ENCODE measurements at regions not wholly inside any gene's neighbourhood (a gene's known extent, or its start where the extent isn't known, plus 50 kb on each side); places are given as distances from the start of the nearest gene placed in this dataset.

DNA sequence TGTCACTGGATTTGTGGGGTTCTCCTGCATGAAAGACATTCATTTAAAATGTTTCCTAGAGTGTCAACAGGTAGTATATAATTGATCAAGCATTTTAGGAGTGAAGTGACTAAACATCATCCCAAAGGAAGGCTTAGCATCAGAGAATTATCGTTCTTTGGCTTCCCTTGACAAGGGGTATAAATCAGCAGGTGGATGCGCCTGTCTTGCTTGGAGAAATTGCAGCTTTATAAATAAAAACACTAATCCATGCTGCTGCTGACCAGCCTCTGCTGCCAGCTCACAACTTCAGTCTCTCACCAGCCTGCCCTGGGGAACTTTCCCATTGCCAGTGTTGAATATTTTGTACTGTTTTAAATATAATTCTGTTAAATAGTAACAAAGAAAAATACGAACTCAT, 1184.7 kb upstream of the TENM4 start:
- no peak for DNase-seq

DNA sequence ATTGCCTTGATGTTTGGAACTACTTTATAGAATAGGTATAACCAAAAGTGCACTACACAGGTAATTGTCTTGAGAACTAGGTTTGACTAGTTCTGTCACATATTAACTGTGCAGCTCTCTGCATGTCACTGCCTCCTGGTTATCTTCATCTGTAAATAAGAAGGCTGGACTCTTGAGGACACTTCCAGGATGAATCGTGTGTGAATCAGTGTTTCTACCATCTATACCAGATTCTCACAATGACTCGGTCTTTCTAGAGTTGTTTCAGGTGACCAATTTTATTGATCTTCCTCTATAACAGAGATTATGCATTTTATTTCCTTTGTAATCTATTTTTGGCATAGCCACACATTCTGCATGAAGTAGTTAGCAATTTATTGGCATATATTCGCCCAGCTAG, 1181.0 kb upstream of the TENM4 start:
- DNase-seq: no peak

DNA sequence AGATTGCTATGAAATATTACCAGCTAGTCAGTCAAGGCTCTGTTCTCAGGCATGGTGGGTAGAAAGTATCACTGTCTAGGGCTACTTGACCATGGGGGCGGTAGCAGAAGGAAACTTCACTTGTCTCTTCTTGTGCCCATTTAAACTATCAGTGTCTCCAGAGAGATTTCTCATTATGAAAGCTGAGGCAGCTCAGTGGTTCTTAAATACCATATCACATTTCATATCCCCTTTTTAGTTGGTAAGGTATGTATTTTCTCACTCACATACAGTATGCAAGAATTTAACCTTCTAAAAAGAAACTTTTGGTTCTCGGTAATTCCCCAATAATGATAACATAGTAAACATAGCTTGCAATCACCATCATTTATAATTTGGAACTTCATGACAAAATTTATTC, 1180.0 kb upstream of the TENM4 start:
- DNase-seq: no peak

DNA sequence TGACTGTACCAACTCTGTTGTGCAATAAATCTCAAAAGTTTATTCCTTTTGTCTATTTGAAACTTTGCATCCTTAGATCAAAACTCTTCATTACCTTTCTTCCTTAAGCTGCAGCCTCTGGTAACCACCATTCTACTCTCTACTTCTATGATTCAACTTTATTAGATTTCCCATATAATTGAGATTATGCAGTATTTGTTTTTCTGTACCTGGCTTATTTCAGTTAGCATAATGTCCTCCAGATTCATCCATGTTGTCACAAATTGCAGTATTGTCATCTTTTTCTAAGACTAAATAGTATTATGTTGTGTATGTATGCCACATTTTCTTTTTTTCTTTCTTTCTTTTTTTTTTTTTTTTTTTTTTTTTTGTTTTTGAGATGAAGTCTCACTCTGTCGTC, 1176.3 kb upstream of the TENM4 start:
- no peak for DNase-seq

DNA sequence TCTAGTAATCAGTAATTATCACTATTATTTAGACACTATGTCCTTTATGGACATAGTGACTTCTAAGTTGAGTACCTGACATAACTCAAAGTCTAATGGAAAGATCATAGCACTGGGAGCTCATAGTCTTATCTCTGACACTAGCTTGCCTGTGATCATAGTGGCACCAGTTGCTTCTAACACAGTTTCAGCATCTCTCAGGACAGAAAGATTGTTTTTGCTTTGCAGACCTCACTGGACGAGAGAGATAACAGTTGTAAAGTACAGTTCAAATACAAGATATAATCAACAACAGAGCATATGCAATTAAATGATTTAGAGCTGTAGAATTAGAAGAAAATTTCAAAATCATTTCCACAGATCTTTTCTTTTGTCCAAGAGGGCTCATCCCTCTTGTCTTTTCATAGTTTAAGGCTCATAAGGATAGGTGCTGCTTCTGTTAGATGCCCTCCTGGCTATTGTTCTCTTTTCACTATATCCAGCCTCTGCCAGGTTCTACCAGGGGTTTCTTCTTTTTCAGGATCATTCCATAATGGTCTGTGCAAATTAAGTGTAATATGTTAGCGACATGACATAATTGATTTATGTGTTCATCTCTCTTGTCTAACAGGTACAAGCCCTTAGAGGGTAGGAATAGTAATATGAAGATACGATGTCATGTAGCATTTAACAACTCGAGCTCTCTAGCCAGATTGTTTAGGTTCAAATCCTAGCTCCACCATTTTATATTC, 1175.4 kb upstream of the TENM4 start:
- DNase-seq: no peak

DNA sequence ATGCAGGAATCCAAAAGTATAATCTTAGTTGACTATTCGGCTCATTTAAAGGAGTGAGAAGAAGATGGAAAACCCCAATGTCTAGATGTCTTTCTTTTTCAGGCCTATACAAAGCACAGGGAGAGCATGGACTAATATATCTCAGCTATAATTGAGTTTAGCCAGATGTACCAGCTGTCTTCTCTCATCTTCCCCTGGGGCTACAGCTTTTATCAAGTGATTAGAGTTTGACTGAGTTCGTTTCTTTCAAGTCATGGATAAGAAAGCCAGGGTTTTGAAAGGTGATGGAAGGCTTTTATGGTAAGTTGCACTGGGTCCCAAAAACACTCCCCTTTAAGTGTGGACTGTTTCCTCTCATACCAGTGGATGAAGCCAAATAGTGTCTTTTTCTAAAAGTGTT, 1172.8 kb upstream of the TENM4 start:
- DNase-seq: no peak

DNA sequence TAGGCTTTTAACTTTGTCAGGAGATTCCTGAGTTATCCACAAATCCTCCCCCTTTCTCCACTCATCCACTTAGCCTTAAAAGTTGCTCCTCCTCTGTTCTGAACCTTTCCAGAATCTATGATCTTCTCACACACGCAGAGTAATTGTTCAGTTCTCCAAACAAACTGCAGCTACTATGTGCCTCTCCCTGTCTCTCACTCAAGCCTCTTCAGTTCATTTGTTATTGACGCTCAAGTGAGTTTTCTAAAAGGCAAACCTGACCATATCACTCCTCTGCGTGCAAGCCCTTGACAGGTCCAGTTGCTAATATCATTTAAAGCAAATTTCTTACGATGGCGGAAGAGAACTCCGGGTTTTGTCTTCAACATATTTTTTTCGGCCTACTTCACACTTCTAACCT, 1169.7 kb upstream of the TENM4 start:
- no peak for DNase-seq

DNA sequence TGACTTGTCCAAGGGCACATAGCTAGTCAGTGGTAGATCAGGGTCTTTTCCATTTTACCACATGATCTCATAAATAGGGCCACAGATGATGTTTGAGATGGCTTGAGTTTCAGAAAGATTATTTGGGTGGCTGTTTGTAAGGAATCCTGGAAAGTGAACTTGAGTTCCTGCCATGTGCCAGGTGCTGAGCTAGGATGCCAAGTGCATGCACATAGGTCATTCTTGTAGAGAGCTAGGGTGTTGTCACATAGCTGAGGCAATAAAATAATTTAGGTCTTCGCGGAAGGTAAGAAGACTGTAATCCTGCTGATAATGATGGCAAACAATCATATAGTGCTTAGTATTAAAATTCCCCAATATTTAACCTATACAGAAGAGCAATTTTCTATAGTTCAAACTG, 1162.6 kb upstream of the TENM4 start:
- no peak for DNase-seq

DNA sequence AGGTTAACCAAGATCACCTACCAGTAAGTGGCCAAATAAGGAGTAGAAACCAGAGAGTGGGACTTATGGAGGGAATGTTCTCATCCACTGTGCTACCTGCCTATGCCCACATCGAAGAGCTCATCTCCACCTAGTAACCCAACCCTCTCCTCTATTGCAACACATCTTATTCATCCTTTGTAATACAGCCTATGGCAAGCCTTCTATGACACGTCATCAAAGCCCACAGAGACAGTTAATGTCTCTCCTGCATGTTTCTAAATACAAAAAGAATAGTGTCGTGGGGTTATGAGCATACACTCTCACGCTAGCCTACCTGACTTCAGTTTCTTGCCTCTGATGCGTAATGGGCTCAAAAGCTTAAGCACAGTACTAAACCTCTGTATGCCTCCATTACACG, 1158.1 kb upstream of the TENM4 start:
- no peak for DNase-seq

DNA sequence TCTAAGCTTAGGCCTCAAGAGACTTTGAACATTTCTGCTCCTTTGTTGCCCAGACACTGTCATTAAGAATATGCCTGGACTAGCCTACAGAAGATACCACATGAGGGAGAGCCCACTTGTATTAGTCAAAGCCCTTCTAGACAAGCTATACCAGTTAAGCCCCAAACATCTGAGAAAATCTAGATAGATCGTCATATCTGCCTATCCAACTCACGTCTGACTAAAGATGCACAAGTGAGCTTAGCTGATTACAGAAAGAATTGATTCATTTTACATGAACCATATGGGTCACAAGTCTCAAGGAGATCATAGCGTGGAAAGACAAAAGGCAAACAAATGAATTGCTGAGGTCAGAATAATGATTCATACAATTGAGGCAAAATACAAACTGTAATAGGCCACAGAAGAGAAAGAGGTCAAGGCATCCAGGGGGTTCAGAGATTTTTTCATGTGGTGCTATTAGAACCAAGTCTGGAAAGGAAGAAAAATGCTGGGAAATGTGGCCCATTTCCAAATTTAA, 1155.5 kb upstream of the TENM4 start:
- no peak for DNase-seq

DNA sequence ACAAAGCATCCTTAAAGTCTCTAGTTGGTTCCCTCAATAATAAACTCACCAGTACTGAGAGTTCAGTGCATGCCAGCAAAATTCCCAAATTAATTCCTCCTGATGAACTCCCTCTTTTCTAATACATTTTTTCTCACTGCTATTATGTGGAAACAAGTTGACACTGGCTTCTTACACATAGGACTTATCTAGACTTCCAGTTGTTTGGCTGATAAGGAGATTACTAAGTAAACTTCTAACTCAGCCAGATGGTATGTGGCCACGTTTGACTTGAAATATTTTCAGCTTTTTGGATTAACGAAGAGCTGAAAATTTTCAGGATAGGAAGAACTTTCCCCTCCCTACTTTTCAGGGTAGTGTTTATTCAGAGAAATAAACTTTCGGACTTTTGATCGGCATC, 1154.2 kb upstream of the TENM4 start:
- no peak for DNase-seq

DNA sequence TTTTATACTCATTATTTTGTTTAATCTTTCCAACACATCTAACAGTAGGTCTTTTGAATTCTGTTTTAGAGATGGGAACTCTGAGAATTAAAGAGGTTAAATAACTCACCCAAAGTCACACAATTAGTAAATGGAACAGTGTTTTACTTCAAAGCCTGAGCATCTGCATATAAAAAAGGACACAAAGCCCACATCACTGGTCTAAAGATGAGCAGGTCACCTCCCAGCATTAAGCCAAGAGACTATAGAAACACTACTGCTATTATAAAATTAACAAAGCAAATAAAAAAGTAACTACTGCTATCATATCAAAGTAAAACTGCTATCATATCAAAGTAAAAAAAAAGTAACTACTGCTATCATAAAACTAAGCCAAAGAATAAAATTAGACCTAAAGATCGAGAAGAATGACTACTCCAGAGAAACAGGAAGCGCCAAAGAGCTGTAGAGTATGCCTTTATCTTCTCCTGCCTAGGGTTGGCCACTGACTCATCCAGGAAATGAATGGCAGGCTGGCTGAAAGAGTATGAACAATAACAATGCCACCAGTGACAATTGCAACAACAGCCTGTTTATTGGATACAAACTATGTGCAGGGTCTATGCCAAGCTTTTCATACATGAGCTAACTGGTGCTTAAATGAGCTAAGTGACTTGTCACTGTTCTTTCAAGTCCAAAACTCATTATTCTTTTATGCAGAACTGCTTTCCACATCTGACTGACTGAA, 1153.0 kb upstream of the TENM4 start:
- no peak for DNase-seq

DNA sequence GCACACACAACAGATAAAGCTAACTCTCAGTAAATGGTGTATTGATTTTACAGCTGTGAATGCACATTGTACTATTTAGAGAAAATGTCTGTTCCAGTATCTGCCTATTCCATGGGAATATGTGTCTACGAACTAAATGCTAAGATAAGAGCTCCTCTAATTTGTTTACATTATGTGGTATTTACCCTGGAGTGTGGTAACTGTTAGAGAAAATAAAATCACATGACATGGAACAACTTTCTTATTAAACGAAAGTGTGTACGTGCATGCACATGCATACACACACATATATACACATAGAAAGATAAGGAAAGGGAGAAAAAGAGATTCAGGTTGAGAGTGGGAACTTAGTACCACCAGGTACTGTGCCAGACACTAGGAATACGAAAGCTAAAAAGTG, 1151.7 kb upstream of the TENM4 start:
- DNase-seq: no peak

DNA sequence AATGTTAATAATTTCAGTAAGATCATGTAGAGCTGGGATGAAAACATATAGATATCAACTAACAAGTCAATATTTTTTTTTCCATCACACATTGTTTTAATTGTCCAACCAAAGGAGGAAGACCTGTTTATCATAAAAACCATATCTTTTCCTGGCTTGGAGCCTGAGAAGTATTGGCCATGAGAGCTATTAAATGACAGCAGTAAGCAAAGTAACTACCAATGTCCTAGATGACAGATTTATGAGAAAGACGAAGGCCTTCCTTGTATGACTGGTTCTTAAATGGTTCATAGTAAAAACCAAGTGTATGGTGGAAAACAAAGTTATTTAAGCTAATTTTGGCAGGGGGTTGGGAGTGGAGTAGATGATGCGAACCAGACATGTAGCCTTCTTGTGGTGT, 1147.1 kb upstream of the TENM4 start:
- no peak for DNase-seq

DNA sequence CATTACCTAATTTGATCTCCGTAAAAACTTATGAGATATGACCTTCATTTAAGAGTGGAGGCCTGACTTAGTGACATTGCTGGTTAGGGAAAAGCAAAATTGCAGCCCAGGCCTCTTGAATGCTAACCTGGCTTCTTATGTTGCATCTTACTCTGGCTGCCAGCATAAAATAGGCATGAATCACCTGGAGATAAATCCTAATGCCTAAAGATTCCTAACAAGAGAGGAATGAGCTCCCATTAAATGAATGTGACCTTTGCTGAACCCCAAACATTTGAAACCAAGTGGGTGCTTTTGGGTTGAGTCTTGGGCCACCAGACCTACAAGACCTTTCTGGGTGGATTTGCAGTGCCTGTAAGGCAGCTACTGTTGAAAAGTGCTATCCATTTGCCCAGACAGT, 1145.6 kb upstream of the TENM4 start:
- no peak for DNase-seq

DNA sequence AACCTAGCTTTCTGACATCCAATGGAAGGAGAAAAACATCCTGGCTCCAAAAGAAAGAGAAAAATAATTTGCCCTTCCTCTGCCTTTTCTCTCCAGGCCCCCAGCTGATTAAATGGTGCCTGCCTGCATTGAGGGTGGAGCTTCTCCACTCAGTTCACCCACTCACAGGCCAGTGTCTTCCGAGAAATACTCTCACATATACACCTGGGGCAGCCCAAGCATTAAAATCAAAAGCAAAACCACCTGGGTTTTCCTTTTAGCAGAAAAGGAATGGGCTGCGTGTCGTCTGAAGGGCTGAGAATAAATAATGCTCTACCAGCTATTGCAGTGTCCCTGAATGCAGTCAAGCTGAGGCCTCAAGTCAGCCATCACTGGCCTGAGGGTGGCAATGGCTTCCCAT, 1143.8 kb upstream of the TENM4 start:
- DNase-seq: no peak

DNA sequence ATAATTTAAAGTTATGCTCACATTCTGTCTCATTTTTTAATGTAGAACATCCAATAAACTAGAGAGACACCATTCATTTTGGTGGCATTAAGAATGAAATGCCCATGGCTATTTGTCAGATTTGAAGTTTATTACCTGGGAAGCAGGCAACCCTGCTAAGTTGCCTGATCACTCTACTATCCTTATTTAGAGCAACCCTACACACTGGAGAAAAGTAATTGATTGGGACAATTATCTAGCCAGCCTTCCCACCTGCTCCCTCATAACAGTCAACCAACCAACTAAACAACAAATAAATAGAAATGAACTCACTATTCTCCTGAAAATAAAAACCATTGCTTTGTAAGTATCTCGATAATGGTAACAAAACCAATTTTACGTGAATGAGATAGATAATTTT, 1129.0 kb upstream of the TENM4 start:
- DNase-seq: no peak

DNA sequence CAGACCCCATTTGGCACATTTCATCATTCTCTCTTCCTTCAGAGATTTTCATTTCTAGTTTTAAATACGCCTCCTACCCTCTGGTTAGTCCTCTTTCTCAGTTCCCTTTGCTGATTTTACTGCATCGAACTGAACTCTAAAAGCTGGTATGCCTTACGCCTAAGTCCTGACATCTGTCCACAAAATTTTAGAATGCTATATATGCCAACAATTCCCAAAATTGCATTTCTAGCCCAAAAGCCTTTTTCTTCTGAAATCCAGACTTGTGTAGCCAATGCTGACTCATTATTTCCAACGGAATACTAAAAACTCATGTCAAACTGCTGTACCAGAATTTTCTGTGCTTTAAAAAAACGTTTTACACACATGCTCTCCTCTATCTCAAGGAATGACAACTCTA, 1124.4 kb upstream of the TENM4 start:
- DNase-seq: no peak

DNA sequence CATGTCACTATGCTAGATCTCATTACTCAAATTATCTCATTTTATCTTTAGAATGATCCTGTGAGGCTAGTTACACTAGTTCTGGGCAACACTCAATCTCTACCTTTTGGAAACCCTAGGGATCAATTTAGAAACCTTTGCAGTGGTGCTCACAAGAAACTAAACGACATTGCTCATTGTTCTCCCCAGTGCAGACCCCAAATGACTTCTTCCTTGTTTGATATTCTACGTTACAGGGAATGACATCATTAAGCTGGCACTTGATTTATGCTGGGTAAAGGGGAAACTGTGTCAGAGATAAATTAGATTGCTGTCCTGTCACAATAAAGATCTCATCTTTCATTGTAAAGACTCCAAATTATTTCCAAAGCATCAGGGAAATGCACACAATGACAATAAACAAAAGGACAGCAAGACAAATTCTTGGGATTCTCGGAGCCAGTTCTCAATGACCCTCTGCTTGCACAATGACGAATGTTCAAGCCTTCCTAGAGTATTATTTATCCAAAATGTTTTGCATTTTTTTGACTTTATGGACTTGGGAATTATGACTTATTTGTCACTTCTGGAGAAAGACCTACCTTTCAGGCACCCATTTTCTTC, 1121.8 kb upstream of the TENM4 start:
- no peak for DNase-seq

DNA sequence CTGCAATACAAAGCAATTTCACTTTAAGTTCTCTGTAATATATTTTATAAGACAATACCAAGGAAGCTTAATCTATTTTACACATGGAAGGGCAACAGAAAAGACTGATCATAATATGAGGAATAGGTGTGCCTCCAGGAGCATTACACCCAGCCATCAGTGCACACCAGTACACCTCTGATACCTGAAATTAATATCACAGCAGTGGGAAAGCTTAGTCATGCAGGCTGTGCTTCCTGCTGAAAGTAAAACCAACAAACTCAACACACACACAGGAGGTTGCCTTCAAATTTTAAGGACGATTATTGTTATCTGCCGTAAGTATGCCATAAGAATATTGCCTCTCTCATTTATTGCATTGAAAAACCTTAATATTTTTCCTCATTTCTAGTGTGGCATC, 1119.1 kb upstream of the TENM4 start:
- DNase-seq: no peak

DNA sequence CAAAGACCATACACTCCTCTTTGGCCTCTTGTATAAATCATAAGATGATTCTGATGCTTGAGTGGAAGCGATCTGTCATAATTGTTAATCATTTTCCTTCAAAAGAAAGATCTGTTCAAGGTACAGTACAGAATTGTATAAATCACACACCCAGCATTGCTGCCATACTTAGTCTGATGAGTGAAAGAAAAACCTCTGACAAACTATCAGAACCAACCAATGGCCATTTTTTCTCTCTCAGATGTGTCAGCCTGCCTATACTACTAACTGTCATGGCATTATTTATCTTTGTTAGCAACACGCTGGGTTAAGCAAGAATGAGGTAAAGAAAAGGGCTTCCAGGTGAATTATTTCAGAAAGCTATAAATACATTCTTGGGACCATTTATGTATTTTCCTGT, 1112.7 kb upstream of the TENM4 start:
- no peak for DNase-seq

DNA sequence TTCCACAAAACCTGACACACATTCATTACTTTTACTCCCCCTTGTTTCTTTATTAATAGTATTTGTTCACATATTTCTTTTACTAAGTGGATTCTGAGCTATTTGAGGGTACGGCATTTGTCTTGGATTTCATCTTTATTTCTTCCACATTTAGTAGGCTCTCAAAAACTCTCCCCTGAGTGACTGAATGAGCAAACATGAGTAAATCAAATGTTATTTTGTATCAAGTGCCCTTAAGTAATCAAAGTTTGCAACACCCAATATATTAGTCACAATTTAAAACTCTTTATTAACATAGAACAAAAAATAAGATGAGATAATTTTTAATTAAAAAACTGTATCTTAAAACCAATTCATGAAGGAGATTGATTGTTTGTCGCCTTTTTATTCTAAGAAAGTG, 1101.9 kb upstream of the TENM4 start:
- no peak for DNase-seq

DNA sequence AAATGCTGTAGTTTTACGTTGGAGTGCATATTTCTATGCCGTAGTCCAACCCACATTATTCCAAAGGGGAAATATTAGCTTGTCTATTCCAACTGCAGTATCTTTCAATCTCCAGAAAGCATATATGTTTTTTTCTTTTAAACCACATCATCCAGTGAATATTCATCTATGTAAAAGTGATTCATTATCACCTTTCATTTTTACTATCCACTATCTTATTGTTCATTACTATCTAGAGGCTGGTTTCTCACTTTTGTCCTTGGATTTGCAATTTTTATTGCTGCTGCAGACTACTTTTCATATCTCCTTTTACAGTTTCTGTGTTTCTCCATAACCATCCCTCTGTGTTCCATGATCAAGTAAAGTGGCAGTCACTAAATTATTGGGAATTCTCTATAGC, 1097.2 kb upstream of the TENM4 start:
- no peak for DNase-seq

DNA sequence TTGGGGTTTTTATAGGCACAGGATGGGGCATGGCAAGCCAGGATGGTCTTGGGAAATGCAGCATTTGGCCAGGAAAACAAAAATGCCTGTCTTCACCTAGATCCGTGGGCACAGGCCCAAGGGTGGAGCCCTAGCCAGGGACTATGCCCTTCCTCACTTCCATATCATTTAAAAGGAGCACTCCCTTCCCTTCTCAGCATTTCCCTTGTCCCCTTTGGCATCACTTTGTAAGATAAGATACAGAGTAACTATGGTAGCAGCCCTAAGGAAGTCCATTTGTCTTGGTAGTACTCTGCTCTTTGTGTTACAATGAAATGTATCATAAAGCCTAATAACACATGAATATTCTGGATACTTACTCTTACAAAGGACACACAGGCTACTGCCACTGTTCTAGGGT, 1092.6 kb upstream of the TENM4 start:
- no peak for DNase-seq

Measured in inflammatory macrophage treated with lipopolysaccharide for 4 hours (primary cell).